ENCODE measurements at regions not wholly inside any gene's neighbourhood (a gene's known extent, or its start where the extent isn't known, plus 50 kb on each side); places are given as distances from the start of the nearest gene placed in this dataset.

DNA sequence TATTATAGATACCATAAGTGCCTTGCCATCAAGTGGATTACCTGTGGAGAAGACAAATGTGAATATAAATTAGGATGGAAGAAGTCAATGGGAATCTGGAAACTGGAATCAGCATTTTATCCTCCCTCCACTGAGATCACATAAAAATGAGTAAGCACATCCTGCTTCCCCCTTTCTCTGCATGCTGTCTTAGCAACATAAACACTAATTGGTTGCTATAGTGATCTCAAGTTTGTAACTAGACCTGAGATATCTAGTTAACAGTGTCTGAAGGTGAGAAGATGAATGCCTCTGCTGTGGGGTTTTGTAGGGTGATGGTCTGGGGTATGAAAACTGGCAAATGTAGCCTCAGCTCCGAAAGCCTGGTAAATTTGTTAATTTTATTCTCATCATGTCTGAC is 1357.5 kb upstream of the CELF4 start:
- 100% methylated on average over 1 of the region's 1 CpG for WGBS, 2 experiments (ENCODE audit: insufficient coverage in 1 of 2, insufficient read length in 1 of 2)
- Histone ChIP-seq H3K9ac (ENCODE audit: extremely low read depth, low read length, poor library complexity, severe bottlenecking) (no peak overlapping the region), H3K4me1 (ENCODE audit: control insufficient read depth, insufficient read depth, low read length) (no peaks in the 10 kb centered on the region), H3K27ac (ENCODE audit: low read depth, low read length) (no peak overlapping the region), H3K9me3 (ENCODE audit: control insufficient read depth, low read length) (no peaks in the 10 kb centered on the region), H3K27me3 (ENCODE audit: control insufficient read depth, insufficient read depth, low read length, poor library complexity, severe bottlenecking) (no peaks in the 10 kb centered on the region), H3K4me3 (ENCODE audit: low read length) (no peak overlapping the region), H3K36me3 (ENCODE audit: control insufficient read depth, insufficient read depth, low read length) (no peaks in the 10 kb centered on the region)
- DNase-seq: no peak
- H3K9me3 Mint-ChIP-seq: peaks cover 14% of the 10 kb centered on the region
- no peak overlapping the region for H3K4me3 Mint-ChIP-seq
- no peak overlapping the region for H3K27ac Mint-ChIP-seq
- TF ChIP-seq, protein P1, sequence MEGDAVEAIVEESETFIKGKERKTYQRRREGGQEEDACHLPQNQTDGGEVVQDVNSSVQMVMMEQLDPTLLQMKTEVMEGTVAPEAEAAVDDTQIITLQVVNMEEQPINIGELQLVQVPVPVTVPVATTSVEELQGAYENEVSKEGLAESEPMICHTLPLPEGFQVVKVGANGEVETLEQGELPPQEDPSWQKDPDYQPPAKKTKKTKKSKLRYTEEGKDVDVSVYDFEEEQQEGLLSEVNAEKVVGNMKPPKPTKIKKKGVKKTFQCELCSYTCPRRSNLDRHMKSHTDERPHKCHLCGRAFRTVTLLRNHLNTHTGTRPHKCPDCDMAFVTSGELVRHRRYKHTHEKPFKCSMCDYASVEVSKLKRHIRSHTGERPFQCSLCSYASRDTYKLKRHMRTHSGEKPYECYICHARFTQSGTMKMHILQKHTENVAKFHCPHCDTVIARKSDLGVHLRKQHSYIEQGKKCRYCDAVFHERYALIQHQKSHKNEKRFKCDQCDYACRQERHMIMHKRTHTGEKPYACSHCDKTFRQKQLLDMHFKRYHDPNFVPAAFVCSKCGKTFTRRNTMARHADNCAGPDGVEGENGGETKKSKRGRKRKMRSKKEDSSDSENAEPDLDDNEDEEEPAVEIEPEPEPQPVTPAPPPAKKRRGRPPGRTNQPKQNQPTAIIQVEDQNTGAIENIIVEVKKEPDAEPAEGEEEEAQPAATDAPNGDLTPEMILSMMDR (conservative IDR thresholded peaks at IDR 0.05): no peak
- peaks cover 8% of the 10 kb centered on the region for H3K27me3 Mint-ChIP-seq (ENCODE audit: insufficient read depth)
- H3K4me1 Mint-ChIP-seq: peaks cover 11% of the 10 kb centered on the region
- H3K36me3 Mint-ChIP-seq (ENCODE audit: low read depth): no peaks in the 10 kb centered on the region

DNA sequence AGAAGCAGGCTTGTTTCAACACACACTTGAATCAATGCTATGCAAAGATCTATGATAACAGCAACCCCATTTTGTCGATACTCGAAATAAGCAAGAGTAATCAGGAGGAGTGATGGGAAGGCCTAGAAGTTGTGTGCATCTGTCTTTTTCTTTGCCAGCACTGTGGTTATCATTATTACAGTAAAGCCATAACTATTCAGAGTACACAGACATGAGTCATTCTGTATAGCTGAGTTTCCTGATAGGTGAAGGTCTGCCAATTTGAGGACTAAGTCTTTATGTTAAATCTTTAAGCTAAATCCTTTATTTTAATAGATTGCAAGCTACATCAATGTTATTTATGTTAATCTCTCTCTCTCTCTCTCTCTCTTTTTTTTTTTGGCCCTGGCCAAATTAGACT is 1344.4 kb upstream of the CELF4 start:
- no peak for DNase-seq
- Histone ChIP-seq H3K4me1 (ENCODE audit: control insufficient read depth, insufficient read depth, low read length) (no peaks in the 10 kb centered on the region), H3K36me3 (ENCODE audit: control insufficient read depth, insufficient read depth, low read length) (no peaks in the 10 kb centered on the region), H3K9me3 (ENCODE audit: control insufficient read depth, low read length) (no peaks in the 10 kb centered on the region), H3K27ac (ENCODE audit: low read depth, low read length) (no peak overlapping the region), H3K9ac (ENCODE audit: extremely low read depth, low read length, poor library complexity, severe bottlenecking) (no peak overlapping the region), H3K4me3 (ENCODE audit: low read length) (no peak overlapping the region), H3K27me3 (ENCODE audit: control insufficient read depth, insufficient read depth, low read length, poor library complexity, severe bottlenecking) (no peaks in the 10 kb centered on the region)
- WGBS, 2 experiments (ENCODE audit: insufficient coverage in 1 of 2, insufficient read length in 1 of 2): 93 to 100% methylated on average over 1 to 2 of the region's 2 CpGs
- Mint-ChIP-seq H3K4me3 (no peak overlapping the region), H3K27me3 (ENCODE audit: insufficient read depth) (peaks cover 2% of the 10 kb centered on the region), H3K4me1 (peaks cover 20% of the 10 kb centered on the region), H3K9me3 (no peaks in the 10 kb centered on the region), H3K27ac (no peak overlapping the region), H3K36me3 (ENCODE audit: low read depth) (no peaks in the 10 kb centered on the region)
- TF ChIP-seq, protein P1 (conservative IDR thresholded peaks at IDR 0.05): no peak

DNA sequence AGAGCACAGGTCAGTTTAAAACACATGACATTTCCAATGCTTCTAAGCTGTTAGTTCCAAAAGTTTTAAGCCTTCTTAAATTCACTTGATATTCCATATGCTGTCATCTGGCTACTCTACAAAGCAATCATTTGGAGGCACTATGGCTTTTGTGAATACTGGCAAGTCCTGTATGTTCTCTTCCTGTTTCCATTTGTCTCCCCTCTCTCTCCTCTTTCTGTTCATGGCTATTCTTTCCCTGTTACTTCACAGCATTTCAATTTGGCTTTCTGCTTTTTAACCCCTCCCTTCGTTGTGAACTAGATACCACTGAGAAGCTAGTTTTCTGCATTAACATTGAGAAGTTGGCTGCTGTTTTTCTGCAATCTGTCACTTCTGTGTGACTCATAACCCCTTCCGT is 1337.2 kb upstream of the CELF4 start:
- TF ChIP-seq, protein P1 (conservative IDR thresholded peaks at IDR 0.05): no peak
- Histone ChIP-seq H3K27ac (ENCODE audit: low read depth, low read length) (no peak overlapping the region), H3K9ac (ENCODE audit: extremely low read depth, low read length, poor library complexity, severe bottlenecking) (no peak overlapping the region), H3K27me3 (ENCODE audit: control insufficient read depth, insufficient read depth, low read length, poor library complexity, severe bottlenecking) (no peaks in the 10 kb centered on the region), H3K9me3 (ENCODE audit: control insufficient read depth, low read length) (no peaks in the 10 kb centered on the region), H3K4me3 (ENCODE audit: low read length) (no peak overlapping the region), H3K4me1 (ENCODE audit: control insufficient read depth, insufficient read depth, low read length) (no peaks in the 10 kb centered on the region), H3K36me3 (ENCODE audit: control insufficient read depth, insufficient read depth, low read length) (no peaks in the 10 kb centered on the region)
- Mint-ChIP-seq H3K27ac (no peak overlapping the region), H3K9me3 (no peaks in the 10 kb centered on the region), H3K4me3 (no peak overlapping the region), H3K27me3 (ENCODE audit: insufficient read depth) (no peaks in the 10 kb centered on the region), H3K36me3 (ENCODE audit: low read depth) (no peaks in the 10 kb centered on the region), H3K4me1 (peaks cover 2% of the 10 kb centered on the region)
- WGBS, 2 experiments (ENCODE audit: insufficient coverage in 1 of 2, insufficient read length in 1 of 2): 77 to 85% methylated on average over 2 of the region's 2 CpGs
- no peak for DNase-seq

All from endodermal cell (in vitro differentiated cells).